IPS-15b (cell line): ENCODE measurements at regions not wholly inside any gene's neighbourhood (a gene's known extent, or its start where the extent isn't known, plus 50 kb on each side); places are given as distances from the start of the nearest gene placed in this dataset.

Experiments
- H3K27me3 ChIP-seq: one replicate; pipeline ENCODE4 v1.6.1; 2013; ENCODE audit warnings: low read length; ENCODE audit not compliant: control insufficient read depth, insufficient read depth
- H3K36me3 ChIP-seq: one replicate; pipeline ENCODE4 v1.6.1; 2013; ENCODE audit warnings: low read length; ENCODE audit not compliant: control insufficient read depth, insufficient read depth
- H3K4me1 ChIP-seq: one replicate; pipeline ENCODE4 v1.6.1; 2013; ENCODE audit warnings: mild to moderate bottlenecking, low read length; ENCODE audit not compliant: control insufficient read depth, insufficient read depth
- H3K4me3 ChIP-seq: one replicate; pipeline ENCODE4 v1.5.1; 2013; ENCODE audit warnings: low read depth, low read length
- H3K9ac ChIP-seq: one replicate; pipeline ENCODE4 v1.6.1; 2013; ENCODE audit warnings: low read depth, mild to moderate bottlenecking, low read length
- H3K9me3 ChIP-seq: one replicate; pipeline ENCODE4 v1.6.1; 2013; ENCODE audit warnings: mild to moderate bottlenecking, low read length; ENCODE audit not compliant: control insufficient read depth, insufficient read depth

DNA sequence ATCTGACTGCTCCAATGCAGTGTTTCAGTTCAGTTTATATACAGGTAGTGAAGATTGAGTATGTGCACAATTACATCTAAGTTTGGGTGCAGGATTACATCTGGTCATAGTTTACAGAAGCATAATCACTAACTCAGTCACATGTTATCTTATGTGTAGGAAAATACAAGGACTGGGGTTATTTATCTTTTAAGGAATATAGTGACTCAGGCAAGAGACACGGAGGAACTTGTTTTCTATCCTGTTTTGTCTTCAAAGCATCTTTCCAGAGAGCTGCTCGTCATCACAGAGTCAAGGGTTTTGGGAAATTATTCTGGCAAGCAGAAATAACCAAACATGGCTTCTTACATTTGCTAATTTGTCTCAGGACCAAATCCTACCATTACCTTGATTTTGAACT lies 1371.5 kb upstream of the TMEFF2 start:
- H3K27me3 ChIP-seq: no peaks in the 10 kb centered on the region
- H3K9ac ChIP-seq: no peak overlapping the region
- H3K4me1 ChIP-seq: no peaks in the 10 kb centered on the region
- no peak overlapping the region for H3K4me3 ChIP-seq
- no peaks in the 10 kb centered on the region for H3K36me3 ChIP-seq
- no peaks in the 10 kb centered on the region for H3K9me3 ChIP-seq

DNA sequence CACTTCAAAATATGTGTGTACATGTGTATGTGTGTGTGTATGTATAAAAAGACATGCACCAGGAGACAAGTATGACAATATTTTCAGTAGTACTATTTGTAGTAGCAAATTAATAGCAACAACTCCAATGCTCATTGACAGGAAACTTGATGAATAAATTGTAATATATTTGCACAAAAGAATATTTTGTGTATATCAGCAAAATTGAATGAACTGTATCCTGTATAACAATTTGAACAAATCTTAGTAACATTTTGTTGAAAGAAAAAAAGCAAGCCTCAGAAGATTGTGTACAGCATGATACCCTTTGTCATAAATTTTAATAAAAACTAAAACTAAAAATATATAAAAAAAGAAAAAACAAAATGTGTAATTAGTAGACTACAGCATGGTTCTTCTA lies 1367.3 kb upstream of the TMEFF2 start:
- H3K9me3 ChIP-seq: no peaks in the 10 kb centered on the region
- no peak overlapping the region for H3K4me3 ChIP-seq
- no peaks in the 10 kb centered on the region for H3K4me1 ChIP-seq
- H3K36me3 ChIP-seq: no peaks in the 10 kb centered on the region
- H3K27me3 ChIP-seq: no peaks in the 10 kb centered on the region
- no peak overlapping the region for H3K9ac ChIP-seq

DNA sequence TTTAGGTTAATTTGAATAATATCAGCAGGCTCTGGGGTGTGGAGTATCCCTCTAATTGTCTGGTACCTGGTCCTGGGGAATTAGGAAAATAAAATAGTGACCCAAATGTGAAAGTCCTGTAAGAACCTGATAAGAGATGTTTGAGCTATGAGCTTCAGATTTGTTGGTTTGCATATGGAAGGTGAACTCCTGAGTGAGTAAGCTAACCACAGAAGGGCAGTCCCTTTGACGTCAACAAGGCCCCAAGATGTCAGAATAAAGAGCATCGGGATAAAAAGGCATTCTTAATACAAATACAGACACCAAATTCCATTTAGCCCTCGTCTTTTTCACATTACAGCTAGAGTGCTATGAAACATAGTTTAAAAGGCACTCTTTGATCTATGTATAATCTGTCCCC lies 1366.3 kb upstream of the TMEFF2 start:
- no peaks in the 10 kb centered on the region for H3K36me3 ChIP-seq
- H3K27me3 ChIP-seq: no peaks in the 10 kb centered on the region
- H3K4me1 ChIP-seq: no peaks in the 10 kb centered on the region
- no peak overlapping the region for H3K4me3 ChIP-seq
- no peak overlapping the region for H3K9ac ChIP-seq
- no peaks in the 10 kb centered on the region for H3K9me3 ChIP-seq

DNA sequence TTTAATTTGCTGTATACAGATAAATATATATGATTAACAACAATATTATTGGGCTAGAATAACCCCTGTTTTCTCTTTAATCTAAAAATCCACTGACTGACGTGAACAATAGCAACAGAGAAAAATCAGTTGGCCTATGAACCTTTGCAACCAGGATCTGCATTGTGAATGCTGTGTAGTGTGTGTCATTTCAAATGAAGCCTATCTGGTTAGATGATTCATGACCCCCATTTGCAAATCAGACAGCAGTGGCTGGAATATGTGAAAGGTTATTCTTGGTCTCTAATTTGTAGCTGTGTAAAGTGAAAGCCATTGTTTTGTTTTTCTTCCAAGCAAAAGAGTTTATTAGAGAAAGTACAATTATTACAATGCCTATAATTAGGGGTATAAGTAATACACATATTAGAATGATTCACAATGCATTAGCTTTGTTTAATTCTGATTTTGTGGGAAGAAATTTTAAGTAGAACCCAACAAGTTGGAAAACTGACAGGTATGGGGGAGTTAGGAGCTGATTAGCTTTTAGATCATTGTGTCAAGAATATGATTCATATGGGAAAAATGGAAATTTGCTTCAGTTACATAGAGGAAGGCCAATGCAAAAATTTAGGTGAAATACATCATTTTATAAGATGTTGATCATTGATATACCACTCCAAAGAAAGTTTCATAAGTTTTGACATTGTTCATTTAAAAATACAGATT lies 1362.2 kb upstream of the TMEFF2 start:
- no peaks in the 10 kb centered on the region for H3K9me3 ChIP-seq
- no peaks in the 10 kb centered on the region for H3K27me3 ChIP-seq
- no peak overlapping the region for H3K4me3 ChIP-seq
- no peak overlapping the region for H3K9ac ChIP-seq
- no peaks in the 10 kb centered on the region for H3K4me1 ChIP-seq
- H3K36me3 ChIP-seq: no peaks in the 10 kb centered on the region

DNA sequence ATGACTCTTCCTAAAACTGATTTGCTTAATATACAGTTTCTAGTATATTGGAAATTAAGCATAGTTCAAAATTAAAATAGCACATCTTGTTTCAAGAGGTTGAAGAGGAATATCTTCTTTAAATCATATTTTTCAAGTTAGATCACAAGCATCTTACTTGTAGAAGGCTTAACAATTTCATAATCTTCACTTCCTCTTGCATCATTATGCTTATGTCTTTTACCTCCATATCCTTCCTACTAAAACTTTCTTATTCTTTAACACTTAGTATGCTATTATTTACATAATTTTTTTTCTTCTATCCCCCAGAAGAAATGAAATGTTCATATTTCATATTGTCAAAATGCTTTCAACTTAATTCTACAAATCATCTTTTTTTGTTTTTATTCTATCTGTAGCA lies 1354.9 kb upstream of the TMEFF2 start:
- Histone ChIP-seq H3K36me3 (no peaks in the 10 kb centered on the region), H3K4me3 (no peak overlapping the region), H3K4me1 (no peaks in the 10 kb centered on the region), H3K9me3 (no peaks in the 10 kb centered on the region), H3K9ac (no peak overlapping the region), H3K27me3 (no peaks in the 10 kb centered on the region)

DNA sequence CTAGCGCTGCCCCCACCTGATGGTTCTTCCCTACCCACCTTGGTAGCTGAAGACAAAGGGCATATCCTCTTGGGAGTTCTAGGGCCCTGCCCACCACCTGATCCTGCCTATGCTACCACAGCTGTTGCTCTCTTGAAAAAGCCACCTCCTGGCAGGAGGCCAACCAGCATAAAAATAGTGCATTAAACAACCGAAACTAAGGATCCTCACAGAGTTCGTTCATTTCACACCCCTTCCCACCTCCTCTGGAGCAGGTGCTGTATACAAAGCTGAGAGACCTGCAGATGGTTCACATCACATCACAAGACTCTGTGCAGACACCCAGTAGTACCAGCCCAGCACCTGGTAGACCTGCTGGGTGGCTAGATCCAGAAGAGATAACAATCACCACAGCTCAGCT lies 1348.0 kb upstream of the TMEFF2 start:
- Histone ChIP-seq H3K27me3 (no peaks in the 10 kb centered on the region), H3K9ac (no peak overlapping the region), H3K4me1 (no peaks in the 10 kb centered on the region), H3K4me3 (no peak overlapping the region), H3K9me3 (no peaks in the 10 kb centered on the region), H3K36me3 (no peaks in the 10 kb centered on the region)

DNA sequence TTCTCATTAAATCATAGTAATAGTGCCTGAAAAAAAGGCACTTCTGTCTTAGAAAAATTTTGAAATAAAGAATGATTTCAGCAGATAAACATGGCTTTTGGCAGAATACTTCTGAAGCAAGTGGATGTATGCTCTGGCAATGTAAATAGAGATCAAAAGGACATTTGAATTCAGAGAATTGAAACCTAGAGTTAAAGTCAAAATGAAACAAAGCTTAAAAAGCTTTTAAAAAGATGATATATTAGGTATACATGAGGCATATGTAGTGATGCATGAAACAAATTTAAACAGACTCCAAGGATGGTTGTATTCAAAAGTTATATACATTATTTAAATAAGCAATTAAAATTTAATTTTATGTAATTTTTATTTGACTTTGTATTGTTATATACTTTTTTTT lies 1344.5 kb upstream of the TMEFF2 start:
- H3K4me3 ChIP-seq: no peak overlapping the region
- no peaks in the 10 kb centered on the region for H3K36me3 ChIP-seq
- H3K9ac ChIP-seq: no peak overlapping the region
- no peaks in the 10 kb centered on the region for H3K27me3 ChIP-seq
- no peaks in the 10 kb centered on the region for H3K4me1 ChIP-seq
- H3K9me3 ChIP-seq: no peaks in the 10 kb centered on the region

DNA sequence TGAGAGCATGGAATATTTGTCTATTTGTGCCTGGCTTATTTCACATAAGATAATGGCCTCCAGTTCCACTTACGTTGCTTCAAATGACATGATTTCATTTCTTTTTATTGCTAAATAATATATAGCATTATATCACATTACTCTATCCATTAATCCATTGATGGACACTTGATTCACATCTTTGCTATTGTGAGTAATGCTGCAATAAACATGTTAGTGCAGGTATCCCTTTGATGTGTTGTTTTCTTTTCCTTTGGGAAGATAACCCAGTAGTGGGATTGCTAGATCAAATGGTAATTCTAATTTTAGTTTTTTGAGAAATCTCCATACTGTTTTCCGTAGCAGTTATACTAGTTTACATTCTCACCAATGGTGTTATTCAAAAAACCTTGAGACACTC lies 1343.3 kb upstream of the TMEFF2 start:
- H3K9me3 ChIP-seq: no peaks in the 10 kb centered on the region
- H3K36me3 ChIP-seq: no peaks in the 10 kb centered on the region

DNA sequence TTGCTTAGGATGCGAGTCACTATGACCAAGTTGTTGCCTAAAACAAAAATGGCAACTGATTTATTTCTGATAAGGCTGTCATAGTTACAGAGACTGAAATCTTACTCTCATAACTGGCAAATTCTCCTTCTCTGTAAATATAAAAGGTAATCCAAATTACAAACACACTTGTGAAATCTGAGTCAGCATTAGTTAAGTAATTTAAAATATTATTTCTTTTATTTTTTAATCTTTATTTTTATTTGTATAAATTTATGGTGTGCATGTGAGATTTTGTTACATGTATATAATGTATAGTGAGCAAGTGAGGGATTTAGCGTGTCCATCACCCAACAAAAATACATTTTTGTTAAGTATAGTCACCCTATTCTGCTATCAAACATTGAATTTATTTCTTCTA lies 1342.8 kb upstream of the TMEFF2 start:
- H3K9ac ChIP-seq: no peak overlapping the region
- H3K4me3 ChIP-seq: no peak overlapping the region
- H3K36me3 ChIP-seq: no peaks in the 10 kb centered on the region
- H3K4me1 ChIP-seq: no peaks in the 10 kb centered on the region
- no peaks in the 10 kb centered on the region for H3K9me3 ChIP-seq
- no peaks in the 10 kb centered on the region for H3K27me3 ChIP-seq

More for the DNA sequence above, 1343.3 kb upstream of the TMEFF2 start:
- Histone ChIP-seq H3K27me3 (no peaks in the 10 kb centered on the region), H3K4me3 (no peak overlapping the region), H3K9ac (no peak overlapping the region), H3K4me1 (no peaks in the 10 kb centered on the region)

DNA sequence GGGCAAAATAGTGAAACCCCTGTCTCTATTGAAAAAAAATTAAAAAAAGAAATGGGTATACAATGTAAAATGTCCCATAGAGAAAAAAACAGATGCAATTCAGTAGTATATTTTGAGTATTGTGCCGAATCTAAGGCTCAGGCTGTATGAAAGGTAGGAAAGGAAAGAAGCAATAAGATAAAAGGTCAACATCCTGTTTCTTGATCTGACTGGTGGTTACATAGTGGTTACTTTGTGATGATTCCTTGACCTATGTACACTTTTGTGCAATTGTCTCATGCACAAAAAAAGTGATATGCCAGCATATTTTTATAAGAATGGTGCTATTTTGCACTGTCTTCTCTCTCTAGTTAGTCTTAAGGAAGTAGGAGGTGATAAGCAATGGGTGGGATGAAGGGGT lies 1333.7 kb upstream of the TMEFF2 start:
- Histone ChIP-seq H3K36me3 (no peaks in the 10 kb centered on the region), H3K9ac (no peak overlapping the region), H3K27me3 (no peaks in the 10 kb centered on the region), H3K9me3 (no peaks in the 10 kb centered on the region), H3K4me1 (peaks cover 3% of the 10 kb centered on the region), H3K4me3 (no peak overlapping the region)

DNA sequence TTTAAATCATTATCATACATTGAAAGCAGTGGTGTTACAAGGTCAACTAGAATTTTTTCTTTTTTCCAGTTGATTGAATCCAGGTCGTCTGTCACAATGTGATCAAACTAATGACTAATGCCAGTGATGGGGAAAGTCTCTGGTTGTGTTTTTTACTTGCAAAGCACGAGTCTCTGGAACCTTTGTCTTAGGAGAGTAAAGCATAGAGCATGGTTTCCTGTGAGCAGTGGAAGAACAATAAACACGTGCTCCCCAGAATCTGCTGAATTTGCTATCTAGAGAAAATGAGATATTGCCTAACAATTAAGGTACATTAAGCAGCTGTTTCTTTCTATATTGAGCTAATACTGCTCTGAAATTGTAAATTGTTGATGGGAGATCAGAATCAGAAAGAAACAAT lies 1332.4 kb upstream of the TMEFF2 start:
- no peaks in the 10 kb centered on the region for H3K9me3 ChIP-seq
- H3K4me1 ChIP-seq: peaks cover 3% of the 10 kb centered on the region
- H3K27me3 ChIP-seq: no peaks in the 10 kb centered on the region
- H3K36me3 ChIP-seq: no peaks in the 10 kb centered on the region
- no peak overlapping the region for H3K4me3 ChIP-seq
- H3K9ac ChIP-seq: no peak overlapping the region

DNA sequence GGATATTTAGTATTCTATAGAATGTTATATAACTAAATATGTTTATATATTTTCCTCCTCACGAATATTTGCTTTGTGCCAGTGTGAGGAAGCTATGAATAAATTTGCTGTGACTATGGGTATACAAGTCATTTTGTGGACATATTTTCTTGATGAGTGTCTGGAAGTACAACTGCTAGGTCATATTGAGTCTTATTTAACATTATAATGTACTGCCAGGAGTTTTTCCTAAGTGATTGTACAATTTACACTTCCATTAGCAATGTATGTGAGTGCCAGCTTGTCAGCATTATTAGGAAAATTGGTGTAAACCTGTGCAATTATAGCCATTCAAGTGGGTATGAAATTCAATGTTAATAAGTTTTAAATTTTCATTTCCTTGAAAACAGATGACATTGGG lies 1328.9 kb upstream of the TMEFF2 start:
- no peaks in the 10 kb centered on the region for H3K27me3 ChIP-seq
- no peak overlapping the region for H3K4me3 ChIP-seq
- H3K36me3 ChIP-seq: no peaks in the 10 kb centered on the region
- peaks cover 3% of the 10 kb centered on the region for H3K4me1 ChIP-seq
- H3K9ac ChIP-seq: no peak overlapping the region
- no peaks in the 10 kb centered on the region for H3K9me3 ChIP-seq
